Nephron progenitor cell (in vitro differentiated cells): ENCODE measurements at regions not wholly inside any gene's neighbourhood (a gene's known extent, or its start where the extent isn't known, plus 50 kb on each side); places are given as distances from the start of the nearest gene placed in this dataset.

Source experiments
- DNase-seq: peaks from one replicate; pipeline ENCODE4 v3.0.0; 2021
- H3K27ac Mint-ChIP-seq: 2 replicates; pipeline ENCODE4 v1.8.0; 2021; ENCODE audit warnings: mild to moderate bottlenecking, moderate library complexity, mixed read lengths
- H3K27me3 Mint-ChIP-seq: 2 replicates; pipeline ENCODE4 v1.8.0; 2021; ENCODE audit warnings: mild to moderate bottlenecking, low read depth, mixed read lengths; ENCODE audit not compliant: poor library complexity
- H3K36me3 Mint-ChIP-seq: 2 replicates; pipeline ENCODE4 v1.8.0; 2021; ENCODE audit warnings: low read depth, mixed read lengths
- H3K4me1 Mint-ChIP-seq: 2 replicates; pipeline ENCODE4 v1.8.0; 2021; ENCODE audit warnings: mixed read lengths
- H3K4me3 Mint-ChIP-seq: 2 replicates; pipeline ENCODE4 v1.8.0; 2021; ENCODE audit warnings: mild to moderate bottlenecking, moderate library complexity, mixed read lengths
- H3K9me3 Mint-ChIP-seq: 2 replicates; pipeline ENCODE4 v1.8.0; 2021; ENCODE audit warnings: mild to moderate bottlenecking, moderate library complexity, mixed read lengths
- TF ChIP-seq, protein P1 (sequence below): fragments of 200-600 bp; sonication (generic); IDR thresholded peaks from 2 replicates; pipeline ENCODE4 v1.5.0; 2021; ENCODE audit warnings: antibody characterized with exemption

DNA sequence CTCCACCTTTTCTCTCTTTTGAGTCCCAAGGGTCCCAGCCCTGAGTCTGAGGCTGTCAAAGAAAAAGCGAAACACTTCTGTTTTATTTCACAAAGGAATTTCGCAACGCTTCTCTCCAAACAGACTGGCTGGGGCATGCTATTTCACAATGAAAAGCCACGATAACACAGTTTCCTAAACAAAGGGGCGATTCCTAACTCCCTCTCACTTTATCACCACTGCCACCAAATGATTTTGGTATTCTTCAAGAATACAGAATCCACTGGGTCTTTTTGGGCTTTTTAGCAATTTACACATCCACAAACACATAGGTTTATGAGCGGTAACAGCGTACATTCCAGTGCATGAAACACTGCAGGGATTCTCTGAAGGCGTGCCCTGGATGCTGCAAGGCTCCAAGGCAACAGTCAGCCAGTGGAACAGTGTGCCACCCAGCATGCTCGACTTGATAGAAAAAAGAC lies 161.2 kb downstream of the DAD1 start:
- H3K4me3 Mint-ChIP-seq = no peak overlapping the region
- no peak for DNase-seq
- H3K9me3 Mint-ChIP-seq = no peaks in the 10 kb centered on the region
- peaks cover 10% of the 10 kb centered on the region for H3K27me3 Mint-ChIP-seq
- no peak overlapping the region for H3K27ac Mint-ChIP-seq
- H3K4me1 Mint-ChIP-seq = peaks cover 10% of the 10 kb centered on the region
- TF ChIP-seq, protein P1, sequence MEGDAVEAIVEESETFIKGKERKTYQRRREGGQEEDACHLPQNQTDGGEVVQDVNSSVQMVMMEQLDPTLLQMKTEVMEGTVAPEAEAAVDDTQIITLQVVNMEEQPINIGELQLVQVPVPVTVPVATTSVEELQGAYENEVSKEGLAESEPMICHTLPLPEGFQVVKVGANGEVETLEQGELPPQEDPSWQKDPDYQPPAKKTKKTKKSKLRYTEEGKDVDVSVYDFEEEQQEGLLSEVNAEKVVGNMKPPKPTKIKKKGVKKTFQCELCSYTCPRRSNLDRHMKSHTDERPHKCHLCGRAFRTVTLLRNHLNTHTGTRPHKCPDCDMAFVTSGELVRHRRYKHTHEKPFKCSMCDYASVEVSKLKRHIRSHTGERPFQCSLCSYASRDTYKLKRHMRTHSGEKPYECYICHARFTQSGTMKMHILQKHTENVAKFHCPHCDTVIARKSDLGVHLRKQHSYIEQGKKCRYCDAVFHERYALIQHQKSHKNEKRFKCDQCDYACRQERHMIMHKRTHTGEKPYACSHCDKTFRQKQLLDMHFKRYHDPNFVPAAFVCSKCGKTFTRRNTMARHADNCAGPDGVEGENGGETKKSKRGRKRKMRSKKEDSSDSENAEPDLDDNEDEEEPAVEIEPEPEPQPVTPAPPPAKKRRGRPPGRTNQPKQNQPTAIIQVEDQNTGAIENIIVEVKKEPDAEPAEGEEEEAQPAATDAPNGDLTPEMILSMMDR = no peak
- H3K36me3 Mint-ChIP-seq = no peaks in the 10 kb centered on the region

DNA sequence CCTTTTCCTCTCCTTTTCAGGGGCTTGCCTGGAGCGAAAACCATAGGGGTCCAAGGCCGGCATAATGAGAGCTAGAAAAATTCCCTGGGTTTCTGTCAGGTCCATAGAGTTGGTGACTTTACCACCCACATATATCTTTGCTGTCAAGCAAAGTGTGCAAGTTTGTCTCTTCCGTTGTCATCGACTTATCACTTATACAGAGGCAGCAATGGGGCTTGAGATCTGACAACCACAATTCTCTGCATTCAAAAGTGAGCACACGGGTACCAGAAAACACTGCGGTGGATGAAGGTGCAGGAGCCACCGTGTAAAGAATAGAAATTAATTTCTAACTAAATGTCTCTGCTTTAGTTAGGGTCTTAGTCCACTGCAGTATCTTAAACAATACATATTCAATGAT lies 162.3 kb downstream of the DAD1 start:
- peaks cover 10% of the 10 kb centered on the region for H3K4me1 Mint-ChIP-seq
- no peaks in the 10 kb centered on the region for H3K36me3 Mint-ChIP-seq
- no peaks in the 10 kb centered on the region for H3K9me3 Mint-ChIP-seq
- H3K4me3 Mint-ChIP-seq = no peak overlapping the region
- no peak overlapping the region for H3K27ac Mint-ChIP-seq
- H3K27me3 Mint-ChIP-seq = peaks cover 6% of the 10 kb centered on the region
- TF ChIP-seq, protein P1 = no peak
- DNase-seq = no peak

DNA sequence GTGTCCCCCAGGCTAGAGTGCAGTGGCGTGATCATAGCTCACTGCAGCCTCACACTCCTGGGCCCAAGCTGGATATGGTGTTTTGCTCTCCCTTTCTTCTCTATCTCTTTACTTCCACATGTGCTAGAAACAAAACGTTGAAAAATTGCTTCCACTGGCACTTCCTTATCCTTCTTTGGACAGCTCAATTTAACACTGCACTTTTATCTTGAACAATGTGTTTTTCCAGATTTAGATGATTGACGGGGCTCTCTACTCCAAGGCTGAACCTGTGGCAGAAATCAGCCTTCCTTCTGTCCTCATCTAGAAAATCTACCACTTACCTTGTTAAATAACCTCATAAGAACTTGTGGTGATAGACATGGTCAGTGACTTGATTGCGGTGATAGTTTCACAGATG lies 165.1 kb downstream of the DAD1 start:
- Mint-ChIP-seq H3K27me3 (peaks cover 6% of the 10 kb centered on the region), H3K4me3 (no peak overlapping the region), H3K9me3 (peaks cover 6% of the 10 kb centered on the region), H3K27ac (no peak overlapping the region), H3K4me1 (peaks cover 10% of the 10 kb centered on the region), H3K36me3 (no peaks in the 10 kb centered on the region)
- TF ChIP-seq, protein P1 = no peak
- DNase-seq = no peak

DNA sequence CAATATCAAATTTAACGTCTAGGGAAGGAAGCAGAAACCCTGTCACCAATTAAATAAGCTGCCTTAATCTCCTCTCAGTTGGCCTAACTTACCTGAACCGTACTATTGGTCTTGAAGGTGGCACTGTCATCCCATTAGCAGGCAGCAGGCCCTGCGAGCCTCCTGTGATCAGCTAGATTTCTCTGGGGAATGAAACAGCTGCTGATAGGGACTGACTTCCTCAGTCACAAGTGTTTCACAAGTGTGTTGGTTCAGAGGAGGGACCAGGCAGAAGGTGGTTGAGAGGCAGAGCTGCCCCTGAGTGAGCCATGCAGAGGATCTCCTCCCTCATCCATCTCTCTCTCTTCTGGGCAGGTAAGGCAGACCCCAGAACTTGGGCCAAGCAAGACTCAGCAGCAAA lies 166.8 kb downstream of the DAD1 start:
- no peaks in the 10 kb centered on the region for H3K36me3 Mint-ChIP-seq
- peaks cover 6% of the 10 kb centered on the region for H3K27me3 Mint-ChIP-seq
- peaks cover 7% of the 10 kb centered on the region for H3K4me1 Mint-ChIP-seq
- peaks cover 6% of the 10 kb centered on the region for H3K9me3 Mint-ChIP-seq
- TF ChIP-seq, protein P1 = no peak
- H3K4me3 Mint-ChIP-seq = no peak overlapping the region
- no peak overlapping the region for H3K27ac Mint-ChIP-seq
- no peak for DNase-seq

DNA sequence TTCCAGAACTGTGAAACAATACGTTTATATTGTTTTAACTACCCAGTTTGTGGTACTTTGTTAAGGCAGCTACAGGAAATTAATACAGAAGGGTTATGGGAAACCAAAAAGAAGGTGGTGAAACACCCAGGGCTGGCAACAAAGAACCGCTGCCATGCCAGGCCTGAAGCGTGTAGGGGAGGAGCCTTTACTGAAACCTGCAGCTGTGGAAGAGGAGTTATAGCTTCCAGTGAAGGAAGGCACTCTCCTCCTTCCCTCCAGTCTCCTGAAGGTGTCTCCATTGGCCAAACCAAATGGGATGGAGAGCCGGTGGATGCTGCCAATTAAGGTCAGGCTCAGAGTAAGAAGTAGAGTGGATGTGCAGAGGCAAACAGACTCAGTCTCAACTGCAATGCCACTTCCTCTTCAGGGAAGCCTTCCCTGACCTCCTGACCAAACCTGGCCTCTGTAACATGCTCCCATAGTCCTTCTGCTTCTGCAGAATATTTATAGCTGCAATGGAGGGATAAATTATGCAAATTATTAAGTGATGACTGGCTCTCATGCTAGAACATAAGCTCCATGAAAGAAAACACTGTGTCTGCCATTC lies 168.3 kb downstream of the DAD1 start:
- Mint-ChIP-seq H3K27ac (no peak overlapping the region), H3K36me3 (no peaks in the 10 kb centered on the region), H3K4me3 (no peak overlapping the region), H3K4me1 (peaks cover 15% of the 10 kb centered on the region), H3K9me3 (peaks cover 6% of the 10 kb centered on the region), H3K27me3 (no peaks in the 10 kb centered on the region)
- TF ChIP-seq, protein P1 = no peak
- DNase-seq = no peak

DNA sequence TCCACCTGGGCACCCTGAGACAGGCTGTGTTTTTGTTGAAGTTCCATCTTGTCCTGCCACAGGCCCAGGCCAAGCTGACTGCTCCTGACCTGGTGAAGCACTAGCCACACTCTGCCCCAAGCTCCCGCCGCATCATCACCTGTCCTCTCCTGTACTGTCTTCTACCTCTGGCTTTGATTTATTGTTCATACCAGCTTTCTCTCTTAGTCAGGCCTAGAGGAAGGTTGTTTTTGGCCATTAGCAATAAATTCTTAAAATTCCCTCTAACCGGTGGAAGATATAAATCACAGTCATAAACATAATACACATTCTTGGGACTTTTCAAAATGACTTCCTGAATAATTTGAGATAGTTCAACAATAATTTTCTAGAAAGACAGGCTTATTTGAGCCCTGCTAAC lies 169.4 kb downstream of the DAD1 start:
- H3K4me1 Mint-ChIP-seq = peaks cover 26% of the 10 kb centered on the region
- no peak overlapping the region for H3K27ac Mint-ChIP-seq
- no peaks in the 10 kb centered on the region for H3K27me3 Mint-ChIP-seq
- H3K36me3 Mint-ChIP-seq = no peaks in the 10 kb centered on the region
- TF ChIP-seq, protein P1 = no peak
- no peak for DNase-seq
- H3K4me3 Mint-ChIP-seq = no peak overlapping the region
- H3K9me3 Mint-ChIP-seq = peaks cover 6% of the 10 kb centered on the region
